K562 (cell line): ENCODE measurements at regions not wholly inside any gene's neighbourhood (a gene's known extent, or its start where the extent isn't known, plus 50 kb on each side); places are given as distances from the start of the nearest gene placed in this dataset.

Experiments used
- ATAC-seq: fragments of 200-7000 bp; cut with Tn5 transposase; 3 replicates; pipeline ENCODE4 v1.9.1; 2020; ENCODE audit warnings: moderate library complexity
- BruUV-seq: library from RNA; stranded (reverse); fragments of 400-500 nt; replicated peaks from 2 replicates; lab custom pipeline; 2021; lab: Mats Ljungman, UMichigan
- CTCF ChIA-PET: fragments of 300-600 bp; formaldehyde crosslinking; extraction: SDS; loops from one replicate; lab custom pipeline; 2021; ENCODE audit warnings: low intra/inter-chr PET ratio; lab: Yijun Ruan, JAX
- POLR2A ChIA-PET: fragments of 300-600, 350-650 bp; sonication (Branson Sonifier 250); formaldehyde crosslinking; extraction: SDS; loops from one replicate; lab custom pipeline; 2021; ENCODE audit warnings: antibody characterized with exemption, inconsistent platforms; lab: Yijun Ruan, JAX
- DNase-seq, 4 experiments: peaks; one replicate each; pipeline versions ENCODE4 v3.0.0 to v3.0.0-alpha.2; 2011 to 2018; ENCODE audit warnings: low spot score in 3 of 4, mixed read lengths in 3 of 4; ENCODE audit errors: extremely low read depth in 1 of 4
- FAIRE-seq: peaks from 2 replicates; lab custom pipeline; 2011; peaks lifted over from hg19 to GRCh38; lab: Jason Lieb, UNC
- H2AFZ ChIP-seq: 2 replicates; pipeline ENCODE4 v1.6.0; 2011; ENCODE audit warnings: low read depth, low read length, control low read depth, inconsistent platforms
- H3K27ac ChIP-seq: fragments of 200-600 bp; 3 replicates; pipeline ENCODE4 v1.8.0; 2011; ENCODE audit warnings: low read depth, mild to moderate bottlenecking, control low read depth, inconsistent platforms, low read length, moderate library complexity, mixed read lengths; ENCODE audit errors: extremely low read depth
- H3K27me3 ChIP-seq, 2 experiments: fragments of 300-600 bp in 1 of 2; 2 replicates in 1 of 2; 3 replicates in 1 of 2; pipeline versions ENCODE4 v1.6.0 to v1.8.0; 2011; ENCODE audit warnings: inconsistent platforms in 2 of 2, low read length in 2 of 2, mild to moderate bottlenecking in 1 of 2, mixed read lengths in 1 of 2, moderate library complexity in 1 of 2; ENCODE audit not compliant: control insufficient read depth in 2 of 2, insufficient read depth in 2 of 2
- H3K36me3 ChIP-seq: fragments of 300-600 bp; 3 replicates; pipeline ENCODE4 v1.8.0; 2011; ENCODE audit warnings: mild to moderate bottlenecking, low read length, inconsistent platforms; ENCODE audit not compliant: control insufficient read depth, insufficient read depth
- H3K4me1 ChIP-seq, 2 experiments: fragments of 200-600 bp in 1 of 2; replicated peaks in 1 of 2; 2 replicates in 1 of 2; 3 replicates in 1 of 2; pipeline versions ENCODE4 v1.5.1 to v1.8.0; 2011; ENCODE audit warnings: inconsistent platforms in 2 of 2, low read length in 2 of 2, mild to moderate bottlenecking in 1 of 2, mixed read lengths in 1 of 2, moderate library complexity in 1 of 2; ENCODE audit not compliant: control insufficient read depth in 2 of 2, insufficient read depth in 2 of 2
- H3K4me2 ChIP-seq: 2 replicates; pipeline ENCODE4 v1.6.1; 2011; ENCODE audit warnings: low read length, control low read depth, inconsistent platforms, mixed read lengths; ENCODE audit not compliant: insufficient read depth
- H3K4me3 ChIP-seq: fragments of 200-600 bp; sonication (generic), shearing (Covaris generic); 2 replicates; pipeline ENCODE4 v1.5.1; 2016; ENCODE audit warnings: control low read depth, inconsistent platforms
- H3K79me2 ChIP-seq: fragments of 200-600 bp; 3 replicates; pipeline ENCODE4 v1.8.0; 2011; ENCODE audit warnings: low read length, inconsistent platforms; ENCODE audit not compliant: control insufficient read depth, insufficient read depth
- H3K9ac ChIP-seq, 2 experiments: 2 replicates each; pipeline versions ENCODE4 v1.6.0 to v1.6.1; 2011; ENCODE audit warnings: low read depth in 2 of 2, low read length in 2 of 2, control low read depth in 1 of 2, inconsistent platforms in 1 of 2, mild to moderate bottlenecking in 1 of 2, mixed read lengths in 1 of 2; ENCODE audit not compliant: insufficient read depth in 1 of 2
- H3K9me1 ChIP-seq: one replicate; pipeline ENCODE4 v1.6.0; 2011; ENCODE audit warnings: inconsistent platforms, mild to moderate bottlenecking, low read length, moderate library complexity; ENCODE audit not compliant: control insufficient read depth, insufficient read depth
- H3K9me3 ChIP-seq: replicated peaks from 2 replicates; pipeline ENCODE4 v1.5.1; 2011; ENCODE audit warnings: low read depth, low read length, inconsistent platforms; ENCODE audit not compliant: control insufficient read depth, insufficient read depth
- H4K20me1 ChIP-seq: replicated peaks from 2 replicates; pipeline ENCODE4 v1.6.1; 2011; ENCODE audit warnings: low read length, inconsistent platforms, mixed read lengths; ENCODE audit not compliant: control insufficient read depth, insufficient read depth
- BCOR ChIP-seq: fragments of 450-650 bp; IDR thresholded peaks from 2 replicates; pipeline ENCODE4 v1.6.1; 2016
- CBX2 ChIP-seq: fragments of 200-600 bp; sonication (generic); IDR thresholded peaks from one replicate; pipeline ENCODE4 v1.6.1; 2012; ENCODE audit warnings: mild to moderate bottlenecking, low read length, inconsistent platforms; ENCODE audit not compliant: insufficient read depth, poor library complexity, severe bottlenecking
- CBX3 ChIP-seq, 2 experiments: IDR thresholded peaks; 1 replicate in 1 of 2; 2 replicates in 1 of 2; pipeline ENCODE4 v1.6.1; 2012; ENCODE audit warnings: inconsistent platforms in 2 of 2, low read length in 2 of 2, borderline replicate concordance in 1 of 2, control low read depth in 1 of 2
- CREB1 ChIP-seq, 2 experiments: sonication (generic) in 1 of 2; formaldehyde crosslinking in 1 of 2; IDR thresholded peaks; 2 replicates each; pipeline versions ENCODE4 v1.6.1 to v1.8.0; 2012 to 2022; ENCODE audit warnings: inconsistent platforms in 1 of 2, mild to moderate bottlenecking in 1 of 2, missing genetic modification reagents in 1 of 2, moderate library complexity in 1 of 2
- CREM ChIP-seq: IDR thresholded peaks from 2 replicates; pipeline ENCODE4 v1.6.1; 2014; ENCODE audit warnings: antibody characterized with exemption, low read depth
- HEY1 ChIP-seq: fragments of 250-450 bp; sonication (Bioruptor Pico); IDR thresholded peaks from 2 replicates; pipeline ENCODE4 v1.5.0; 2020; ENCODE audit warnings: mild to moderate bottlenecking, moderate library complexity, borderline replicate concordance
- KAT8 ChIP-seq: fragments of 450-650 bp; IDR thresholded peaks from 2 replicates; pipeline ENCODE4 v1.6.1; 2016; ENCODE audit warnings: low read depth, mild to moderate bottlenecking
- MAFF ChIP-seq: IDR thresholded peaks from 2 replicates; pipeline ENCODE4 v1.6.1; 2012; ENCODE audit warnings: low read length, improper control_type of control experiment
- POLR2AphosphoS5 ChIP-seq: IDR thresholded peaks from 2 replicates; pipeline ENCODE4 v1.6.1; 2011; ENCODE audit warnings: mild to moderate bottlenecking, low read depth, low read length, moderate library complexity; ENCODE audit not compliant: control insufficient read depth, insufficient read depth
- PTTG1 ChIP-seq: fragments of 450-650 bp; IDR thresholded peaks from 2 replicates; pipeline ENCODE4 v1.6.1; 2016; ENCODE audit warnings: low read depth, mild to moderate bottlenecking, missing genetic modification characterization, missing compliant biosample characterization
- RBM17 ChIP-seq: fragments of 200-400 bp; formaldehyde crosslinking; IDR thresholded peaks from 2 replicates; pipeline ENCODE4 v1.6.1; 2017; ENCODE audit warnings: low read depth, mild to moderate bottlenecking, low read length, borderline replicate concordance
- SRSF3 ChIP-seq: fragments of 200-400 bp; formaldehyde crosslinking; IDR thresholded peaks from 2 replicates; pipeline ENCODE4 v1.6.1; 2016; ENCODE audit warnings: mild to moderate bottlenecking, low read length, moderate library complexity; ENCODE audit not compliant: insufficient read depth
- YBX1 ChIP-seq: fragments of 450-650 bp; IDR thresholded peaks from 2 replicates; pipeline ENCODE4 v1.7.1; 2016; ENCODE audit warnings: mild to moderate bottlenecking
- ZNF146 ChIP-seq: IDR thresholded peaks from one replicate; pipeline ENCODE4 v1.6.1; 2018; ENCODE audit warnings: missing compliant biosample characterization; ENCODE audit not compliant: unreplicated experiment
- ZNF551 ChIP-seq: fragments of 250-450 bp; sonication (Bioruptor Pico); IDR thresholded peaks from 2 replicates; pipeline ENCODE4 v1.5.0; 2021; ENCODE audit warnings: mild to moderate bottlenecking, moderate library complexity
- ZNF584 ChIP-seq: fragments of 200-800 bp; sonication (Bioruptor generic); IDR thresholded peaks from 2 replicates; pipeline ENCODE4 v1.6.1; 2016; ENCODE audit warnings: low read depth, mild to moderate bottlenecking, missing genetic modification characterization, missing compliant biosample characterization
- ZZZ3 ChIP-seq: fragments of 450-650 bp; IDR thresholded peaks from 2 replicates; pipeline ENCODE4 v1.6.1; 2016; ENCODE audit warnings: antibody characterized with exemption, mild to moderate bottlenecking, moderate library complexity
- WGBS: fragments of 100-300 bp; shearing (Covaris generic); methylation state at CpG from one replicate; pipeline ENCODE4 v1.1.6; 2016; ENCODE audit warnings: low coverage, mixed read lengths; ENCODE audit not compliant: insufficient coverage; ENCODE audit errors: missing lambda C conversion rate; 5-methylcytosine and 5-hydroxymethylcytosine counted together
- in situ Hi-C: fragments of 300-500 bp; cut with MboI; formaldehyde crosslinking; loops from 4 replicates; pipeline ENCODE4 v1.15.0; 2018; ENCODE audit warnings: inconsistent platforms, mixed read lengths
- intact Hi-C: fragments of 100-400 bp; cut with micrococcal nuclease; formaldehyde crosslinking; loops from 2 replicates; pipeline ENCODE4 v1.14.2; 2022
- TF ChIP-seq, protein P1 (sequence below): fragments of 450-650 bp; IDR thresholded peaks from 2 replicates; pipeline ENCODE4 v1.7.1; 2018; ENCODE audit warnings: mild to moderate bottlenecking, low read depth; ENCODE audit not compliant: partially characterized antibody
- TF ChIP-seq, protein P2 (sequence below): fragments of 450-650 bp; IDR thresholded peaks from 2 replicates; pipeline ENCODE4 v1.6.1; 2016; ENCODE audit warnings: borderline replicate concordance

DNA sequence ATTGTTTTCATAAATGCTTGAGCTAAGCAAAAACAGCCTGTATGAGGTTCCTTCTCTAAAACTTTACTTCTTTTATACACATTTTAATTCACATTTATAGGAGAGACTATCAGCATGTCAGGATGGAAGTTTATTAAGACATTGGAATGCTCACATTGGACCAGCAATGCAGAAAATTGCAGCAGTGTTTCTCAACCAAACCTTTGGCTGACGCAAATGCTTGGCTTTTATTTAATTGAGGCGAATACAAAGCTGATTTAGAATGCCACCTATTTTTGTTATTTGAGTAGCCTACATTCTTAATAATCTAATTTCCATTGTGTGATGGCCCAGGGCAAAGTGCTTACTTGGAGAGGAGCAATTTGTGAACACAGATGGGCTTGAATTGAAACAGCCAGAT is 283.2 kb downstream of the ARL4A start:
- DNase-seq (no peak), ATAC-seq (no peak), FAIRE-seq (no peak)
- H3K79me2 ChIP-seq, result no peaks in the 10 kb centered on the region
- intact Hi-C loops (no loop called here), in situ Hi-C loops (no loop called here)
- no peaks in the 10 kb centered on the region for H3K9me1 ChIP-seq
- no peaks in the 10 kb centered on the region for H3K9me3 ChIP-seq
- no peaks in the 10 kb centered on the region for H4K20me1 ChIP-seq
- TF ChIP-seq, protein P1, sequence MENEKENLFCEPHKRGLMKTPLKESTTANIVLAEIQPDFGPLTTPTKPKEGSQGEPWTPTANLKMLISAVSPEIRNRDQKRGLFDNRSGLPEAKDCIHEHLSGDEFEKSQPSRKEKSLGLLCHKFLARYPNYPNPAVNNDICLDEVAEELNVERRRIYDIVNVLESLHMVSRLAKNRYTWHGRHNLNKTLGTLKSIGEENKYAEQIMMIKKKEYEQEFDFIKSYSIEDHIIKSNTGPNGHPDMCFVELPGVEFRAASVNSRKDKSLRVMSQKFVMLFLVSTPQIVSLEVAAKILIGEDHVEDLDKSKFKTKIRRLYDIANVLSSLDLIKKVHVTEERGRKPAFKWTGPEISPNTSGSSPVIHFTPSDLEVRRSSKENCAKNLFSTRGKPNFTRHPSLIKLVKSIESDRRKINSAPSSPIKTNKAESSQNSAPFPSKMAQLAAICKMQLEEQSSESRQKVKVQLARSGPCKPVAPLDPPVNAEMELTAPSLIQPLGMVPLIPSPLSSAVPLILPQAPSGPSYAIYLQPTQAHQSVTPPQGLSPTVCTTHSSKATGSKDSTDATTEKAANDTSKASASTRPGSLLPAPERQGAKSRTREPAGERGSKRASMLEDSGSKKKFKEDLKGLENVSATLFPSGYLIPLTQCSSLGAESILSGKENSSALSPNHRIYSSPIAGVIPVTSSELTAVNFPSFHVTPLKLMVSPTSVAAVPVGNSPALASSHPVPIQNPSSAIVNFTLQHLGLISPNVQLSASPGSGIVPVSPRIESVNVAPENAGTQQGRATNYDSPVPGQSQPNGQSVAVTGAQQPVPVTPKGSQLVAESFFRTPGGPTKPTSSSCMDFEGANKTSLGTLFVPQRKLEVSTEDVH, result no peak
- TF ChIP-seq MAFF, result no peak
- TF ChIP-seq KAT8, result no peak
- no peak for TF ChIP-seq PTTG1 (tag)
- TF ChIP-seq ZNF146 (CRISPR knock-in tag), result no peak
- TF ChIP-seq RBM17, result no peak
- no peak for TF ChIP-seq ZNF551 (CRISPR knock-in tag)
- no peak for TF ChIP-seq BCOR
- no peak for TF ChIP-seq CREB1 (IDR thresholded peaks at IDR 0.05)
- no peak for TF ChIP-seq CREB1 (CRISPR knock-in tag; IDR thresholded peaks at IDR 0.05)
- no peak for TF ChIP-seq CREM
- TF ChIP-seq ZZZ3, result no peak
- TF ChIP-seq ZNF584 (CRISPR knock-in tag), result no peak
- TF ChIP-seq CBX3 (IDR thresholded peaks at IDR 0.05; ENCODE audit: borderline replicate concordance in 1 of 2, low read length in 2 of 2), result no peak
- TF ChIP-seq SRSF3, result no peak
- TF ChIP-seq CBX2, result no peak
- no peak for TF ChIP-seq YBX1
- TF ChIP-seq POLR2AphosphoS5, result no peak
- TF ChIP-seq, protein P2, sequence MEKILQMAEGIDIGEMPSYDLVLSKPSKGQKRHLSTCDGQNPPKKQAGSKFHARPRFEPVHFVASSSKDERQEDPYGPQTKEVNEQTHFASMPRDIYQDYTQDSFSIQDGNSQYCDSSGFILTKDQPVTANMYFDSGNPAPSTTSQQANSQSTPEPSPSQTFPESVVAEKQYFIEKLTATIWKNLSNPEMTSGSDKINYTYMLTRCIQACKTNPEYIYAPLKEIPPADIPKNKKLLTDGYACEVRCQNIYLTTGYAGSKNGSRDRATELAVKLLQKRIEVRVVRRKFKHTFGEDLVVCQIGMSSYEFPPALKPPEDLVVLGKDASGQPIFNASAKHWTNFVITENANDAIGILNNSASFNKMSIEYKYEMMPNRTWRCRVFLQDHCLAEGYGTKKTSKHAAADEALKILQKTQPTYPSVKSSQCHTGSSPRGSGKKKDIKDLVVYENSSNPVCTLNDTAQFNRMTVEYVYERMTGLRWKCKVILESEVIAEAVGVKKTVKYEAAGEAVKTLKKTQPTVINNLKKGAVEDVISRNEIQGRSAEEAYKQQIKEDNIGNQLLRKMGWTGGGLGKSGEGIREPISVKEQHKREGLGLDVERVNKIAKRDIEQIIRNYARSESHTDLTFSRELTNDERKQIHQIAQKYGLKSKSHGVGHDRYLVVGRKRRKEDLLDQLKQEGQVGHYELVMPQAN, result no peak
- no peak for TF ChIP-seq HEY1 (CRISPR knock-in tag)
- H3K4me3 ChIP-seq, result no peak overlapping the region
- H2AFZ ChIP-seq, result peak overlapping the region; percentile 9; the same call in 1 of the 2 replicates
- no peak overlapping the region for H3K4me2 ChIP-seq
- no TSS peak for BruUV-seq
- no peak overlapping the region for H3K9ac ChIP-seq
- POLR2A ChIA-PET, result interaction anchor here (0.7 kb wide), 2 partner anchors 9 to 13 kb away, joined by 3 read pairs; no protein-coding TSS in a partner anchor
- no peaks in the 10 kb centered on the region; a peak in 1 of 5 replicates for H3K4me1 ChIP-seq
- no peak overlapping the region for H3K27ac ChIP-seq
- CTCF ChIA-PET, result no interaction called here
- no peaks in the 10 kb centered on the region for H3K36me3 ChIP-seq
- H3K27me3 ChIP-seq, result no peaks in the 10 kb centered on the region
- WGBS, result 91% methylated on average over 2 of the region's 2 CpGs
